EL (cell line): ENCODE measurements at regions not wholly inside any gene's neighbourhood (a gene's known extent, or its start where the extent isn't known, plus 50 kb on each side); places are given as distances from the start of the nearest gene placed in this dataset.
"Not testable (repeated sequence)": the region's sequence is repeated elsewhere in the genome, so short reads cannot be mapped to it uniquely, and the experiment has no call there.

Source experiments
- DNase-seq: peaks from one replicate; pipeline ENCODE4 v3.0.0-alpha.2; 2016

DNA sequence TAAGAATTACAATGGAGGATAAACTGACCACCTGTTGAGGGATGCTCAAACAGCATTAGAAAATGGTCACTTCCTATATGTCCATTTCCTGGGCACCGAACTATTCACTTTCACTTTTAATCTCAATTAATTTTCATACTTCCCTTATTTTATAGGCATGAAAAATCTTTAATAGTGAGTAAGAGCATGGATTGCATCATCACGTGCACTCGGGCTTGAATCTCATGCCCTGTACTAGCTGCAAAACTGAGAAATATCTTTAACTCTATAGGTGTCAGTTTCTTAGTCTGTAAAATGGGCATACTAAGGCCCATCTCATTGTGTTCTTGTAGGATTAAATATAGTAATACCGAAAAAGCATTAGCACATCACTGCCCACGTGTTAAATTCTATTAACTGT lies 183.9 kb upstream of the FIGN start:
- DNase-seq: peak; percentile 16

GRCh38 chr2:163914486-163914885 lies 178.7 kb upstream of the FIGN start:
- DNase-seq: not testable (repeated sequence)

GRCh38 chr2:163913532-163913944 lies 177.7 kb upstream of the FIGN start:
- DNase-seq: not testable (repeated sequence)

- no peak for DNase-seq
These were observed 173.7 kb upstream of the FIGN start for GRCh38 chr2:163909411-163910080.

GRCh38 chr2:163906410-163906809 lies 170.6 kb upstream of the FIGN start:
- DNase-seq: no peak

- no peak for DNase-seq
These were observed 162.0 kb upstream of the FIGN start for GRCh38 chr2:163897799-163898198.

DNA sequence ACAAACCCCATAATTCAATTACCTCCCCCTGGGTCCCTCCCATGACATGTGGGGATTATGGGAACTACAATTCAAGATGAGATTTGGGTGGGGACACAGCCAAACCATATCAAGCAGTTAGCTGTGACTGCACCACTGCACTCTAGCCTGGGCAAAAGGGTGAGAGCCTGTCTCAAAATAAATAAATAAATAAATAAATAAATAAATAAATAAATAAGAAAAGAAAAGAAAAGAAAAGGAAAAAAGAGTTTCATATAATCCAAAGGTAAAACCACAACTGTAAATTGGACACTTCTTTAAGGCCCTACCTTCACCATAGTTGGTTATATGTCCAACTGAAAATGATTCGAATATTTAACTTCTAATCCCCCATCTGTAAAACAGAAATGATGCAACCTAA lies 157.6 kb upstream of the FIGN start:
- not testable (repeated sequence) for DNase-seq

DNA sequence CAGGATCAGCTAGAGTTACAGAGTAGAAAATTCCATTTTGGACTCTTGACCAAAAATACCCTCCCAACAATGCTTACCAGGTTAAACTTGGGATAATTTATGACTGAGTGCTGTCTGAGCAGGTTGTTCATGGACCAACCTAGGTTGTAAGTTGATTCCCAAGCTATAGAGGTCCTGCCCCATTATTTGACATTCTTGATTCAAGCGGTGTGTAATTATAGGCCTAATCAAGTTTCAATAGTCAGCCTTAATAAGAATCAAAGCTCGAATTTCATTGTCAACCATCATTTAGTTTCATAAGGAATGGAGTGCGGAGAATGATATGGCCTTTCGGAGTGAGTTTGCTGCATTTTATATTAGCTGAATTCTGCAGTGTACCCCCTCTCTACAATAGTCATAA lies 152.8 kb upstream of the FIGN start:
- DNase-seq: no peak

DNA sequence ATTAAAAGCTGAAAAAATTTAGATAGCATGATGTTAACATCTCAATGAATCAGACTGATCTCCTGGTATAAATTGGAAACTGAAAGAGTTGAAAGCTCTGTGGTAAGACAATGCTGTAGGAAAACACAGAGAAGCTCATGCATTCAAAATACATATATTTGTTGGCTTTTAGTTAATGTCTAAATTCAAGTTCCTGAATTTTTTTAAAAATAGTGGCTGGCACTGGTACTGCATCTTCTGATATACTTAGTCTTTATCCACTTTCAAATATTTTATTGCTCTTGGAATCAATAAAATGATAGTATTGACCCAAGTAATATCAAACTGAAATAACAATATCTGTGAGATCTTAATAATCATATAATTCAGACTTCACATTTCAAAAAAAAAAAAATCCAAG lies 151.4 kb upstream of the FIGN start:
- no peak for DNase-seq

DNA sequence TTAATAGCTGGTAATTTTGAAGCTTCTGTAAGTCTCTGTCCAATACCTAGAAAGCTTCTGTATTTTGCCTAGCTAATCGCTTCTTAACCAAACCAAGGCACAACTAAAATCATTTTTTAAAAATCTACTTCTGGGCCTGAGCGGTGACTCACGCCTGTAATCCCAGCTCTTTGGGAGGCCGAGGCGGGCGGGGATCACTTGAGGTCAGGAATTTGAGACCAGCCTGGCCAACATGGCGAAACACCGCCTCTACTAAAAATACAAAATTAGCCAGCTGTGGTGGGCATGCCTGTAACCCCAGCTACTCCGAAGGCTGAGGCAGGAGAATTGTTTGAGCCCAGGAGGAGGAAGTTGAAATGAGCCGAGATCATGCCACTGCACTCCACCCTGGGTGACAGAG lies 148.6 kb upstream of the FIGN start:
- DNase-seq: peak; percentile 2

- peak; percentile 32 for DNase-seq
These were observed 142.9 kb upstream of the FIGN start for GRCh38 chr2:163878718-163879117.

- peak; percentile 65 for DNase-seq
These were observed 141.5 kb upstream of the FIGN start for GRCh38 chr2:163877316-163877715.

DNA sequence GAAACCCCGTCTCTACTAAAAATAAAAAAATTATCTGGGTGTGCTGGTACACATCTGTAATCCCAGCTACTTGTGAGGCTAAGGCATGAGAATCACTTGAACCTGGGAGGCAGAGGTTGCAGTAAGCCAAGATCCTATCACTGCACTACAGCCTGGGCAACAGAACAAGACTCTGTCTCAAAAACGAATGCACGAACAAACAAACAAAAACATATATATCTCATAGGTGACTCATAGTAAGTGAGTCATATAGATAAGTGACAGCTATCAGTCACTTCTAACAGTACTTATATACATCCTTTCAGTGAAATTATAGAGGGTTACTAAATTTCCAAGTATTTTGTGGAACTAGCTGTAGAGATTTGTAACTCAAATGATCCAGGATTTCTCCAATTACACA lies 127.3 kb upstream of the FIGN start:
- DNase-seq: no peak

- peak; percentile 8 for DNase-seq
These were observed 124.1 kb upstream of the FIGN start for GRCh38 chr2:163859951-163860350.

- DNase-seq: no peak
These were observed 121.1 kb upstream of the FIGN start for GRCh38 chr2:163856941-163857340.

DNA sequence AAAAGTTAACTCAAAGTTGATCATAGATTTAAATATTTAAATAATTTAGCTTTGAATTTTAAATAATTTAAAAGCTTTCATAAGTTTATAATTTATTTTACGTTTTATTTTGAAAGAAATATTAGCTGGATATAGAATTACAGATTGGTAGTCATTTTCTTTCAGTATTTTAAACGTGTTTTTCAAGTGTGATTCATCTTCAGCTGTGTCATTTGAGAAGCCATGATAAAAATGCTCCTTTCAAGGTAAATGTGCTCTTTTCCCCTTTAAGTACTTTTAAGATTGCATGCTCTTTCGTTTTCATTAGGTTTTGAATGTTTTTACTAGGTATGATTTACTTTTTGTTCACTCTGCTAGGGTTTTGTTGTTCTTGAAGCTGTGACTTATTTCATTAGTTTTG lies 116.8 kb upstream of the FIGN start:
- no peak for DNase-seq

DNA sequence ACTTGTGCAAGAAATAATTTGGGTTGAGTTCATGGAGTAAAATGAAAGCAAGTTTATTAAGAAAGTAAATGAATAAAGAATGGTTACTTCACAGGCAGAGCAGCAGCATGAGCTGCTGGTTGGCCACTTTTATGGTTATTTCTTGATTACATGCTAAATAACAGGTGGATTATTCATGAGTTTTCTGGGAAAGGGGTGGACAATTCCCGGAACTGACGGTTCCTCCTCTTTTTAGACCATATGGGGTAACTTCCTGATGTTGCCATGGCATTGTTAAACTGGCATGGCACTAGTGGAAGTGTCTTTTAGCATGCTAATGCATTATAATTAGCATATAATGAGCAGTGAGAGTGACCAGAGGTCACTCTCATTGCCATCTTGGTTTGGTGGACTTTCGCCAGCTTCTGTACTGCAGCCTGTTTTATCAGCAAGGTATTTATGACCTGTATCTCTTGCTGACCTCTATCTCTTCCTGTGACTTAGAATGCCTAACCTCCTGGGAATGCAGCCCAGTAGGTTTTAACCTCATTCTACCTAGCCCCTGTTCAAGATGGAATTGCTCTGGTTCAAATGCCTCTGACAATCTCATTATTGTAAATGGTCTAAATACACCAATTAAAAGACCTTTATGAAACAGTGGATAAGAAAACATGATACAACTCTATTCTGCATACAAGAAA lies 114.1 kb upstream of the FIGN start:
- DNase-seq: no peak

DNA sequence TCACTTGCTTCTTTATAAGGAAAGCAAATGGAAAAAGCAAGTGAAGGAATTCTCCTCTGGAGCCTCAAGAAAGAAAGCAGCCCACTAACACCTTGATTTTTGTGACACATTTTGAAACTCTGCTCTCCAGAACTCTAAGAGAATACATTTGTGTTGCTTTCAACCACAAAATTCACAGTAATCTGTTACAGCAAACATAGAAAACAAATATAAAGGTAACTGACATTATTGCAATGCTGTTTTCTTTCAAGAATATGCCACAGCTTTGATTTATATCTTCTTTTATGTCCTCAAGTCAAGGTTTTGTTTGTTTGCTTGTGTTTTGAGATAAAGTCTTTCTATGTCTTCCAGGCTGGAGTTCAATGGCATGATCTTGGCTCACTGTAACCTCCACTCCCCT lies 103.1 kb upstream of the FIGN start:
- DNase-seq: no peak

DNA sequence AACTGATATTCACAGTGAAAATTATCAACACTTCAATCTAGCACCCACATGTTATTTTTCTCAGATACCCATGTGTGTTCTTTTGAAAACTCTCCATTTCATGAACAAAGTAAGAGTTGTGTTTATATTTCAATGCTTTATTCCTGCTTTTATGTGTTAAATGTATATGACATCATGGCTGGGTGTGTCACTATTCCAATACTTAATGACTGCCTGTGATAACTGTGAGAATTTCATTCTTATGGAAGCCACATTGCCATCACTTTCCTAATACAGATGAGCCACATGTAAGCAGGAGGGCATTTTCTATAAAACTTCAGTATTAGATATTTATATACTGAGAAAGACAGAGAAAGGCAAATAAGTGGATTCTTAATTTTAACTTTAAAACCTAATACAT lies 100.4 kb upstream of the FIGN start:
- no peak for DNase-seq

DNA sequence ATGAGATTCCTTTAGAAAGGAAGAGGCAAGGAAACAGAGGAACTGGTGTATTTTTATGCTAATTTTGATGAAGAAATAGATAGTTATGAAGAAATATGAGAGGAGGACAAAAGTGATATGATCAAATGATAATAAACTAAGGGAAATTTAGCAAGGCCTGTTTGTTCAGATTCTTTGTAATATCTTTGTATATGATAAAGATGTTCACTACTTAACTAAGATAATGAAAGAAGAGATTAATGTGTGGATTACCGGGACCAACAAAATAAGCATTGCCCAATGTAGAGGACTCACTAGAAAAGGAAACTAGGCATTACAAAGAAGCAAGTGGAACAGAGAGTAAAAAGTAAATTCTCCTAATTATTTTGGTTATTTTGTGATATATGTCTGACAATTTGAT lies 99.0 kb upstream of the FIGN start:
- DNase-seq: no peak

DNA sequence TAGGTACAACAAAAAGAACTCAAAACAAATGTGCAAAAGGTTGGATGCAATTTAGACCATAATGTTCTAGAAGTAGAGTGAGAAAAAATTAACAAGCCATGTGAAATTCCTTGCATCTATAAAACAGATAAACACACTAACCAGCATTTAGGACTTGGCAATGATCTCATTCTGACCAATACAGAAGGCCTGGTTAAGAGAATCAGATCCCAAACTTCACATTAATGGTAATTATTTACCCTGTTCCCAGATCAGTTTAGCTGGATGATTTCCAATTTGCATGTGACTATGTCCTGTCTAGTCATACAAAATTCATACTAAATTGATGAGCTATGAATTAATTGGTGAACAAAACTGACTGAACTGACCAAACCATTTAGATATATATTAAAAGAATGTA lies 98.4 kb upstream of the FIGN start:
- peak; percentile 3 for DNase-seq

DNA sequence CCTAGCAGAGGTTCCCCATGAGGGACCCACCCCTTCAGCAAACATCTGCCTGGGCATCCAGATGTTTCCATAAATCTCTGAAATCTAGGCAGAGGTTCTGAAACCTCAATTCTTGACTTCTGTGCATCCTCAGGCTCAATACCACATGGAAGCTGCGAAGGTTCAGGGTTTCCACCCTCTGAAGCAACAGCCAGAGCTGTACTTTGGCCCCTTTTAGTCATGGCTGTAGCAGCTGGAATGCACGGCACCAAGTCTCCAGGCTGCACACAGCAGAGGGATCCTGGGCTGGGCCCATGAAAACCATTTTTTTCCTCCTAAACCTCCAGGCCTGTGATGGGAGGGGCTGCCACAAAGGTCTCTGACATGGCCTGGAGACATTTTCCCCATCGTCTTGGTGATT lies 93.0 kb upstream of the FIGN start:
- DNase-seq: no peak

- no peak for DNase-seq
These were observed 86.2 kb upstream of the FIGN start for GRCh38 chr2:163822033-163822432.

- peak; percentile 1 for DNase-seq
These were observed 77.2 kb upstream of the FIGN start for GRCh38 chr2:163812926-163813520.

- no peak for DNase-seq
These were observed 72.6 kb upstream of the FIGN start for GRCh38 chr2:163808406-163808805.
